ENCODE measurements at regions not wholly inside any gene's neighbourhood (a gene's known extent, or its start where the extent isn't known, plus 50 kb on each side); places are given as distances from the start of the nearest gene placed in this dataset.

DNA sequence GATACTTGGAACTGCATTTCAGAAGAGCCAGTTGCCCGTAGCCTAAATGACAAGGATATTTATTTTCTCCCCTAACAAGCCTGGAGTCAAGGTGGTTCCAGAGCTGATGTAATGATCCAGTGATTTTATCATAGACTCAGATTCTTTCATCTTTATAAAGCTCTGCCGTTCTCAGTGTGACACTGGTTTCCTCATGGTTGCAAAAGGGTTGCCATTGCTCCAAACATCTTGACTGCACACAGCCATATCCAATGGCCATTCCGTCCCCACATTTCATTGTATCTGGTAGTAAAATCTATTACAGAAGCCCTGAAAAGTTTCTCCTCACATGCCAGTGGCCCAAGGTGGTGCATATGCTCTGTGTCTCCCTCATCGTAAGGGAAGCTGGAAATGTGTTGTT is 63.1 kb upstream of the SDK2 start:
- TF ChIP-seq, protein P1, sequence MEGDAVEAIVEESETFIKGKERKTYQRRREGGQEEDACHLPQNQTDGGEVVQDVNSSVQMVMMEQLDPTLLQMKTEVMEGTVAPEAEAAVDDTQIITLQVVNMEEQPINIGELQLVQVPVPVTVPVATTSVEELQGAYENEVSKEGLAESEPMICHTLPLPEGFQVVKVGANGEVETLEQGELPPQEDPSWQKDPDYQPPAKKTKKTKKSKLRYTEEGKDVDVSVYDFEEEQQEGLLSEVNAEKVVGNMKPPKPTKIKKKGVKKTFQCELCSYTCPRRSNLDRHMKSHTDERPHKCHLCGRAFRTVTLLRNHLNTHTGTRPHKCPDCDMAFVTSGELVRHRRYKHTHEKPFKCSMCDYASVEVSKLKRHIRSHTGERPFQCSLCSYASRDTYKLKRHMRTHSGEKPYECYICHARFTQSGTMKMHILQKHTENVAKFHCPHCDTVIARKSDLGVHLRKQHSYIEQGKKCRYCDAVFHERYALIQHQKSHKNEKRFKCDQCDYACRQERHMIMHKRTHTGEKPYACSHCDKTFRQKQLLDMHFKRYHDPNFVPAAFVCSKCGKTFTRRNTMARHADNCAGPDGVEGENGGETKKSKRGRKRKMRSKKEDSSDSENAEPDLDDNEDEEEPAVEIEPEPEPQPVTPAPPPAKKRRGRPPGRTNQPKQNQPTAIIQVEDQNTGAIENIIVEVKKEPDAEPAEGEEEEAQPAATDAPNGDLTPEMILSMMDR (IDR thresholded peaks at IDR 0.05; ENCODE audit: unreplicated experiment), result no peak
- Mint-ChIP-seq H3K4me3 (no peak overlapping the region), H3K36me3 (no peaks in the 10 kb centered on the region), H3K4me1 (peaks cover 4% of the 10 kb centered on the region), H3K9me3 (peaks cover 6% of the 10 kb centered on the region), H3K27ac (no peak overlapping the region), H3K27me3 (ENCODE audit: low read depth) (peaks cover 64% of the 10 kb centered on the region)
- DNase-seq (ENCODE audit: low spot score in 2 of 2, unreplicated experiment in 2 of 2), result no peak

DNA sequence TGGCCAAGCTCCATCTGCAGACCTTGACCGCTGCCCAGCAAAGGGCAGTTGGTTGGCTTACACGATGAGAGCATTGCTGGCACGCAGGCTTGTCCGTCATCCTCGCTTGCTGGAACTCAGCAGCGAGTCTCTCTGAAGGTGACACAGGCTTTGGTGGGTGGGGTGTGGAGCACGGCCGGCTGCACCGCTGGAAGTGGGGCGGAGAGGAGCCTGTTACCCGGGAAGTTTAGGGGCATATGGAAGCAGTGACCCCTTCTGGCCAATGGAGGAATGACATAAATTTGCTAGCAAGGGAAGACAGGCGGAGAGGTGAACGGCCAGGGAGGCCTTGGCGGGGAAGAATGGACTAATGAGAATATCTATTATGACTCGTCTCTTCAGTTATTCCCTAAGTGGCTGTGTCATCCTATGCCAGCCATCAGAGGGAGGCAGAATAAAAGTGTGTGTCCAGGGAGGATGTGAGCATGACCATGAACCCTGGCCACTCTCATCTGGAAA is 65.9 kb upstream of the SDK2 start:
- H3K27me3 Mint-ChIP-seq (ENCODE audit: low read depth), result peaks cover 75% of the 10 kb centered on the region
- H3K4me3 Mint-ChIP-seq, result no peak overlapping the region
- H3K36me3 Mint-ChIP-seq, result no peaks in the 10 kb centered on the region
- no peak overlapping the region for H3K27ac Mint-ChIP-seq
- peaks cover 6% of the 10 kb centered on the region for H3K9me3 Mint-ChIP-seq
- peaks cover 8% of the 10 kb centered on the region for H3K4me1 Mint-ChIP-seq
- peak; percentile 46 to 81 for DNase-seq (ENCODE audit: low spot score in 2 of 2, unreplicated experiment in 2 of 2)
- TF ChIP-seq, protein P1 (IDR thresholded peaks at IDR 0.05; ENCODE audit: unreplicated experiment), result peak; percentile 88

DNA sequence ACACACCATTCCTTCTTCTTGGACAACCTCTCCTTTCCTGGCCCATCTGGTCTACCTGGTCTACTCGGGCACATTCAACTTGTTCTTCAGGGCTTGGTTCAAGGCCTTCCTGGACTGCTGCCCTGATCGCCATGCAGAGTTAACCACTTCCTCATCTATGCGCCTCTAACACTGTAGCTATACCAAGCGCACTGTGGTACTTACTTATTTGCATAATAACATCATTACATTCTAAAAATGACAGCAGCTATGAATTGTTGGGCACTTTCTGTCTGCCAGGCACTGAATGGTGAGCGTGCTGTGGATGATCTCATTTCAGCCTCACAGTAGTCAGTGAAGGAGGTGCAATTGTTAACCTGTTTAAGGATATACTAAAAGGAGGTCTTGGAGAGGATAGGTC is 66.9 kb upstream of the SDK2 start:
- H3K36me3 Mint-ChIP-seq, result no peaks in the 10 kb centered on the region
- peaks cover 8% of the 10 kb centered on the region for H3K4me1 Mint-ChIP-seq
- H3K9me3 Mint-ChIP-seq, result peaks cover 6% of the 10 kb centered on the region
- no peak overlapping the region for H3K27ac Mint-ChIP-seq
- H3K27me3 Mint-ChIP-seq (ENCODE audit: low read depth), result peaks cover 84% of the 10 kb centered on the region
- no peak for DNase-seq (ENCODE audit: low spot score in 2 of 2, unreplicated experiment in 2 of 2)
- H3K4me3 Mint-ChIP-seq, result no peak overlapping the region
- TF ChIP-seq, protein P1 (IDR thresholded peaks at IDR 0.05; ENCODE audit: unreplicated experiment), result no peak

DNA sequence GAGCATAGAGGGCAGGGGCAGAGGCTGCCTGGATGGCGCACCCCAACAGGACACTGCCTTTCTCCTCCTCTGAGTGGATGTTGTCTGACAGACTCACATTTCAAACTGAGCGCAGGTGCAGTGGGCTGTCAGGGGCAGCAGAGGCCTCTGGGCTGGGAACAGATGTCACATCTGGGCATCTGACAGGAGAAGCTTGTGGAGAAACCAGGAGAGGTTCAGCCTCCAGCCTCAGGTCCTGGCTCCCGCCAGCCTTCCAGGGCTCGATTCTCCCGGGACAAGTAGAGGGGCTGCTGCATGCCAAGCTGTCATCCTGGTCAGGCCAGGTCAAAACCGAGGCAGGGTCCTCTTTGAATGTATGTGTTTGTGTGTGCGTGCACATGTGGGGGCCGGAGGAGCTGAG is 67.7 kb upstream of the SDK2 start:
- no peaks in the 10 kb centered on the region for H3K36me3 Mint-ChIP-seq
- no peak for DNase-seq (ENCODE audit: low spot score in 2 of 2, unreplicated experiment in 2 of 2)
- H3K9me3 Mint-ChIP-seq, result peaks cover 6% of the 10 kb centered on the region
- no peak overlapping the region for H3K4me3 Mint-ChIP-seq
- H3K27ac Mint-ChIP-seq, result no peak overlapping the region
- peaks cover 8% of the 10 kb centered on the region for H3K4me1 Mint-ChIP-seq
- H3K27me3 Mint-ChIP-seq (ENCODE audit: low read depth), result peaks cover 81% of the 10 kb centered on the region
- TF ChIP-seq, protein P1 (IDR thresholded peaks at IDR 0.05; ENCODE audit: unreplicated experiment), result no peak

DNA sequence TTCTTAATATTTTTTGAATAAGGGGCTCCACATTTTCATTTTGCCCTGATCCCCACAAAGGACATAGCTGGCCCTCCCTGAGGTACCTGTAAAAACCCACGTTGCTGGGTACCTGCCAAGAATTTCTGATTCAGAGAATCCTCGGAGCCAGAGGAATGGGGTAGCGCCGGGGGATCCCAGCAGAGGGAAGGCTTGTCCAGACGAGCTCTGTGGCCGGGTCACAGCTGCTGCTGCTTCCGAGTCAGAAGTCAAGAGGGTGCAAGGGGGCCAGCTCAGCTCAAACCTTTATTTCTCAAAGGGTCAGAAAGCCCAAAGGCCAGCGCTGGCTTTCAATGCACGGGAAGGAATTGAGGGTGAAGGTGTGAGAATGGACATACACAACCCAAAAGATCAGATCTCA is 68.9 kb upstream of the SDK2 start:
- Mint-ChIP-seq H3K9me3 (no peaks in the 10 kb centered on the region), H3K27ac (no peak overlapping the region), H3K36me3 (no peaks in the 10 kb centered on the region), H3K4me1 (peaks cover 8% of the 10 kb centered on the region), H3K4me3 (no peak overlapping the region), H3K27me3 (ENCODE audit: low read depth) (peaks cover 73% of the 10 kb centered on the region)
- DNase-seq (ENCODE audit: low spot score in 2 of 2, unreplicated experiment in 2 of 2), result no peak
- TF ChIP-seq, protein P1 (IDR thresholded peaks at IDR 0.05; ENCODE audit: unreplicated experiment), result no peak

DNA sequence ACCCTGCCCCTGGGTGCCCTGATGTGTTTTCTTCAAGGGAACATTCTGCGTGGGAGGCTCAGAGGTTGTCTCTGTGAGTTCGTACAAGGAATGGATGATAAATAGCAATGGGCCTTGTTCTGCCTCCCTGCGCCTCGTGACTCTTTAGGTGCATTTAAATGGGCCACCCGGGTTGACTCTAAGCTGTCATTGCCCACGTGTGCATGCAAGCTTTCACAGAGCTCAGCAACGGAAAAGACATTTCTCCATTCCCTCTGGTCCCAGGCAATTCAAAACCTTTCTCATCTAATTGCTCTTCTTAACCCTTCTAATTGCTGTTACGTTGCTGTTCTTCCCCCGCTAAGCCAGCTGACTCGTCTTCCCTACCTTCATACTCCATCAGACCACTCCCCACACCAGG is 71.5 kb upstream of the SDK2 start:
- no peak overlapping the region for H3K27ac Mint-ChIP-seq
- TF ChIP-seq, protein P1 (IDR thresholded peaks at IDR 0.05; ENCODE audit: unreplicated experiment), result no peak
- no peaks in the 10 kb centered on the region for H3K36me3 Mint-ChIP-seq
- H3K27me3 Mint-ChIP-seq (ENCODE audit: low read depth), result peaks cover 54% of the 10 kb centered on the region
- H3K4me3 Mint-ChIP-seq, result no peak overlapping the region
- no peaks in the 10 kb centered on the region for H3K9me3 Mint-ChIP-seq
- DNase-seq (ENCODE audit: low spot score in 2 of 2, unreplicated experiment in 2 of 2), result no peak
- peaks cover 14% of the 10 kb centered on the region for H3K4me1 Mint-ChIP-seq
